OCI-LY3 (cell line): ENCODE measurements at regions not wholly inside any gene's neighbourhood (a gene's known extent, or its start where the extent isn't known, plus 50 kb on each side); places are given as distances from the start of the nearest gene placed in this dataset.

Experiments
- H2AFZ ChIP-seq: fragments of 200-600, 300-600 bp; shearing (Covaris generic); 2 replicates; pipeline ENCODE4 v1.6.0; 2014; ENCODE audit warnings: antibody characterized with exemption, low read depth, low read length
- H3K27ac ChIP-seq: fragments of 200-600, 300-600 bp; sonication (generic); 2 replicates; pipeline ENCODE4 v1.5.1; 2014; ENCODE audit warnings: mild to moderate bottlenecking, low read length, moderate library complexity, mixed read lengths
- H3K27me3 ChIP-seq: fragments of 200-600, 300-600 bp; sonication (generic); 2 replicates; pipeline ENCODE4 v1.6.1; 2014; ENCODE audit warnings: low read depth, low read length, mixed read lengths
- H3K36me3 ChIP-seq: fragments of 200-600, 300-600 bp; sonication (generic); replicated peaks from 2 replicates; pipeline ENCODE3; 2014; ENCODE audit warnings: low read depth, low read length, mixed read lengths
- H3K4me1 ChIP-seq: fragments of 300-600, 200-600 bp; sonication (generic); 2 replicates; pipeline ENCODE4 v1.6.1; 2014; ENCODE audit warnings: low read length, mixed read lengths
- H3K4me2 ChIP-seq: fragments of 200-600, 300-600 bp; sonication (generic); 2 replicates; pipeline ENCODE4 v1.6.1; 2014; ENCODE audit warnings: low read length, mixed read lengths
- H3K4me3 ChIP-seq: fragments of 300-600, 200-600 bp; sonication (generic); 2 replicates; pipeline ENCODE4 v1.5.1; 2014; ENCODE audit warnings: antibody characterized with exemption, mild to moderate bottlenecking, low read length, moderate library complexity
- H3K79me2 ChIP-seq: fragments of 300-600, 200-600 bp; shearing (Covaris generic); 2 replicates; pipeline ENCODE4 v1.6.1; 2014; ENCODE audit warnings: mild to moderate bottlenecking, low read length, mixed read lengths
- H3K9ac ChIP-seq: fragments of 300-600, 200-600 bp; shearing (Covaris generic); 2 replicates; pipeline ENCODE4 v1.6.0; 2014; ENCODE audit warnings: mild to moderate bottlenecking, low read length, moderate library complexity
- H3K9me3 ChIP-seq: fragments of 200-600, 300-600 bp; shearing (Covaris generic); 2 replicates; pipeline ENCODE4 v1.6.1; 2014; ENCODE audit warnings: low read length, mixed read lengths; ENCODE audit not compliant: insufficient read depth
- H4K20me1 ChIP-seq: fragments of 200-600, 300-600 bp; sonication (generic); 2 replicates; pipeline ENCODE4 v1.6.1; 2016; ENCODE audit warnings: low read length, mixed read lengths; ENCODE audit not compliant: insufficient read depth
- CTCF ChIP-seq: fragments of 200-600, 300-600 bp; sonication (generic); IDR thresholded peaks from 2 replicates; pipeline ENCODE4 v1.5.1; 2014; ENCODE audit warnings: antibody characterized with exemption, low read length, low read depth
- EZH2phosphoT487 ChIP-seq: fragments of 200-600 bp; shearing (Covaris generic); IDR thresholded peaks from 2 replicates; pipeline ENCODE4 v1.6.1; 2018; ENCODE audit warnings: antibody characterized with exemption, mixed run types, low read depth

GRCh38 chr13:87003265-87003664, 667.9 kb upstream of the SLITRK5 start:
- Histone ChIP-seq H3K4me1 (peaks cover 23% of the 10 kb centered on the region), H3K36me3 (no peaks in the 10 kb centered on the region), H4K20me1 (no peaks in the 10 kb centered on the region), H3K4me3 (no peak overlapping the region), H3K79me2 (no peaks in the 10 kb centered on the region), H3K27ac (no peak overlapping the region), H3K4me2 (no peak overlapping the region), H3K27me3 (no peaks in the 10 kb centered on the region), H3K9me3 (no peaks in the 10 kb centered on the region), H2AFZ (no peak overlapping the region), H3K9ac (no peak overlapping the region)
- TF ChIP-seq EZH2phosphoT487 (no peak), CTCF (no peak)

- Histone ChIP-seq H3K4me1 (peaks cover 23% of the 10 kb centered on the region), H2AFZ (no peak overlapping the region), H3K36me3 (peaks cover 8% of the 10 kb centered on the region), H3K27ac (no peak overlapping the region), H3K9me3 (peaks cover 17% of the 10 kb centered on the region), H3K27me3 (no peaks in the 10 kb centered on the region), H3K4me3 (no peak overlapping the region), H4K20me1 (no peaks in the 10 kb centered on the region), H3K79me2 (no peaks in the 10 kb centered on the region), H3K9ac (no peak overlapping the region), H3K4me2 (peak overlapping the region; percentile 41)
- TF ChIP-seq CTCF, result no peak
- TF ChIP-seq EZH2phosphoT487, result no peak
Observed at GRCh38 chr13:87005511-87005910, 665.7 kb upstream of the SLITRK5 start.

GRCh38 chr13:87035526-87035925, 635.6 kb upstream of the SLITRK5 start:
- TF ChIP-seq CTCF (no peak), EZH2phosphoT487 (no peak)
- H3K79me2 ChIP-seq, result no peaks in the 10 kb centered on the region
- H2AFZ ChIP-seq, result no peak overlapping the region
- no peaks in the 10 kb centered on the region for H4K20me1 ChIP-seq
- no peaks in the 10 kb centered on the region for H3K27me3 ChIP-seq
- no peak overlapping the region for H3K27ac ChIP-seq
- H3K4me2 ChIP-seq, result no peak overlapping the region
- no peak overlapping the region for H3K4me3 ChIP-seq
- H3K4me1 ChIP-seq, result no peaks in the 10 kb centered on the region
- H3K36me3 ChIP-seq, result no peaks in the 10 kb centered on the region
- H3K9me3 ChIP-seq, result no peaks in the 10 kb centered on the region
- no peak overlapping the region for H3K9ac ChIP-seq

- Histone ChIP-seq H2AFZ (no peak overlapping the region), H3K4me2 (no peak overlapping the region)
Observed at GRCh38 chr13:87042946-87043345, 628.2 kb upstream of the SLITRK5 start.

More at GRCh38 chr13:87042946-87043345, 628.2 kb upstream of the SLITRK5 start:
- Histone ChIP-seq H3K27me3 (no peaks in the 10 kb centered on the region), H3K4me3 (no peak overlapping the region), H3K9ac (no peak overlapping the region), H3K9me3 (no peaks in the 10 kb centered on the region), H3K27ac (no peak overlapping the region), H3K36me3 (no peaks in the 10 kb centered on the region), H4K20me1 (no peaks in the 10 kb centered on the region), H3K4me1 (no peaks in the 10 kb centered on the region), H3K79me2 (no peaks in the 10 kb centered on the region)
- TF ChIP-seq EZH2phosphoT487 (no peak), CTCF (no peak)
